ENCODE measurements at regions not wholly inside any gene's neighbourhood (a gene's known extent, or its start where the extent isn't known, plus 50 kb on each side); places are given as distances from the start of the nearest gene placed in this dataset.
A peak's percentile ranks its signal among the peaks of the same experiment; 100 is the strongest.
"Not testable (repeated sequence)": the region's sequence is repeated elsewhere in the genome, so short reads cannot be mapped to it uniquely, and the experiment has no call there.

DNA sequence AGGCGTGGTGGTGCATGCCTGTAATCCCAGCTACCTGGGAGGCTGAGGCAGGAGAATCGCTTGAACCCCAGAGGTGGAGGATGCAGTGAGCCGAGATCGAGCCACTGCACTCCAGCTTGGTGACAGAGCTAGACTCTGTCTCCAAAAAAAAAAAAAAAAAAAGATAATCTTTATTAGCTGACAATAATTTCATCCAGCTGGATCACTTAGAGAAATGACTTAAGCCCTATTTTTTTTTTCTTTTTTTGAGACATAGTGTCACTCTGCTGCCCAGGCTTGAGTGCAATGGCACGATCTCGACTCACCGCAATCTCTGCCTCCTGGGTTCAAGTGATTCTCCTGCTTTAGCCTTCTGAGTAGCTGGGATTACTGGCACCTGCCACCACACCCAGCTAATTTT lies 51.6 kb upstream of the MAP4K4 start:
- DNase-seq = not testable (repeated sequence)

DNA sequence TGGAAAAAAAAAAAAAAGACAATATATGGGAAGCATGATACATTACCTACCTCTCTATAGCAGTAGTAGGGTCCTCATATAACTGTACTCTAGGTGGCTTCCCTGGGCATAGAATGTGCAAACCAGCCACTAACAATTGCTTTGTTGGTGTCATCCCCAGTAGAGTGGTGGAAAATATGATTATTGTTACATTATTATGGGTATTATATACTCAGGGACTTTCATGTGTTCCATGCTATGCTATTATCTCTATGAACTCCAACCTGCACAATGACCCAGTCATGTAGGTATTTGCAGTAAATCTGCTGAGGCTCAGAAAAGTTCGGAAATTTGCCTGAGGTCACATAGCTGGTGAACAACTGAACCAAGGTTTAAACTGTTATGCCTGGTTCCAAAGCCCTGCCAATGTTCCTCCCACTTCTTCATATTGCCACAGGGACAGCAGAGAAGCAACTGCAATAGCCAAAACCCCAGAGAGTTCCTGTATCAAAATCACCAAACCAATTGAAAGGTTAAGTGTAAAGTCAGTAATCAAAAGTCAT lies 52.6 kb upstream of the MAP4K4 start:
- no peak for DNase-seq

GRCh38 chr2:101643004-101643524 lies 54.4 kb upstream of the MAP4K4 start:
- DNase-seq = no peak

- no peak for DNase-seq
Observed at GRCh38 chr2:101638817-101639605, 58.5 kb upstream of the MAP4K4 start.

GRCh38 chr2:101638181-101638711 lies 59.3 kb upstream of the MAP4K4 start:
- DNase-seq = no peak

DNA sequence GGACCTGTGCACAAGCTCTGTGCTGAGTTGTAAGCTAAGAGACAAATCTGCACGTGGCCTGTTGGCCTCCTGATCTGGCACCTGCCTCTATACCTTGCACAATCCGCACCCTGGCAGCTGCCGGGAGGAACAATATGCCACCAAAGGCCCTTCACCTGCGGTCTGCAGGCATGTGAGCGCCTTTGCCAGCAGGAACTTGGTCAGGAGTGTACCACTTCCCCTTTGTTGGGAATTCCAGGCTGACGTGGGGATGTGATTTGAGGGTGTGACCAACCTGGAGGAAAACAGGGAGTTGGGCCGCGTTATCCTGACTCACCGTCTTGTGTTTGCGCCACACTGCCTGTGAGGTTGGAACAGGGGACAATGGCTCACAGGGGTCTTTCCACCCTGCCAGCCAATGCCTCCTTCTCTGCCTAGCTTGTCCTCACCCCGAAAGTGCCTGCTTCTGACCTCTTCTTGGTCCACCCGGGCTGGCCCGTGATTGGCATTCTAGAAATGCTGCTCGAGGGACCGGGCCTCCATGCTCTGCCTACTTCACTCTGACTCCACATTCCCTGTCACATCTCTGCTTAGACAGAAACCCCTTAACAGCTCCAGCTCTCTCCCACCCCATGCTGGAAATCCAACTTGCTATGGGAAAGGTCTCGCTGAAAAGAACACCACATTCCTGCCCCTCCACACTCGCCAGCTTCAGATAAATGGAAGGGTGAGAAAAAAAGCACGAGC lies 67.1 kb upstream of the MAP4K4 start:
- DNase-seq = no peak

DNA sequence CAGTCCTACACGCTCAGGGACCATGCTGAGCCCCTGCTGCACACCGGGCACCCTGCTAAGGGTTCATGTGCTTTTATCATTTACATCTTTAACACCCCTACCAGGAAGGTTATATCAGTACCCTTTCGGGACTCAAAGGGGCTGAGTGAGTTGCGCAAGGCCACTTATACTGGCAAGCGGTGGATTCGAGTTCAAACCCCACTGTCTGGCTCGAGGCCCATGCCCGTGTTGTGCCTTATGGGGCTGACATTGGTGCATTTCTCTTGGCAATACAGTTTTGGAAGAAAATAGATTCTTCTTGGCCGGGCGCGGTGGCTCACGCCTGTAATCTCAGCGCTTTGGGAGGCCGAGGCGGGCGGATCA lies 69.5 kb upstream of the MAP4K4 start:
- no peak for DNase-seq

DNA sequence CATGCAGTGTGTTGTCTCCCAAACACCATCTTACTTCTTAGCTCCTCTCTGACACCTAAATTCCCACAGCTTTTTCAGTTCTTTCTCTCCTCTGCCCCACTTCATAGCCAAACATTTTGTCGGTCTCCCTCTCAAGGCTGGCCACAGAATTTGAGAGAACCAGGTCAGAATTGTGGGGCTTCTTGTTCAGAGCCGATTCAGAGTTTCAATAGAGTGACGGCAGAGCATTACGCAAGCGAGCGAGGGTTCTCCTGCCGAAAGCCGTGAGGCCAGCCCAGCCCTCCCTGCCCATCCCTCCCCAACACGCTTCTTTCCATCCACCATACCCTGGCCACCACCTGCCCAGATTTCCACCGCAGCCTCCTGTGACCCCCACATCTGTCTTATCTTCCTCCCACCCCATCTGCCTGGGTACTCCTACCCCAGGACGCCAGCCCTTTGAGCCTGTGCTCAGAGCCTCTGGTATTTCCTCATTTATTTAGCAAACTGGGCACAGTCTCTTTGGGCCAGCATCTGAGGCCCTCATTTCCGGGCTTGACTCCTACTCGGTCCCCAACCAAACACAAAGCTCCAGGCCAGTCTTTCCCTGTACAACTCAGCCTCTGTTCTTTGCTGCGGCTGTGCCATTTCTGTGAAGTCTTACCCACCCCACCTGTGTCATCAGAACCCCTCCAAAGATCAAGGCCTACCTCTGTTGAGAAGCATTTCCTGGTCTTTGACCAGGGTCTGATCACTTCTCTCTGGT lies 70.0 kb upstream of the MAP4K4 start:
- no peak for DNase-seq

DNA sequence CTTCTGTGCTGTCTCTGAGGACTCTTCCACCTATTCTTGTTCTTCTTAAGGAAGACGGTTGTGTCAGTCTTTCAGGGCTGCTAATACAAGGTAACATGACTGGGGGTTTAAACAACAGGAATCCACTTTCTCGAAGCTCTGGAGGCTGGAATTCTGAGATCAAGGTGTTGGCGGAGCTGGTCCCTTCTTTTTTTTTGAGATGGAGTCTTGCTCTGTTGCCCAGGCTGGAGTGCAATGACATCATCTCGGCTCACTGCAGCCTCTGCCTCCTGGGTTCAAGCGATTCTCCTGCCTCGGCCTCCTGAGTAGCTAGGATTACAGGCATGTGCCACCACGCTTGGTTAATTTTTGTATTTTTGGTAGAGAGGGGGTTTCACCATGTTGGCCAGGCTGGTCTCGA lies 71.7 kb upstream of the MAP4K4 start:
- DNase-seq = not testable (repeated sequence)

DNA sequence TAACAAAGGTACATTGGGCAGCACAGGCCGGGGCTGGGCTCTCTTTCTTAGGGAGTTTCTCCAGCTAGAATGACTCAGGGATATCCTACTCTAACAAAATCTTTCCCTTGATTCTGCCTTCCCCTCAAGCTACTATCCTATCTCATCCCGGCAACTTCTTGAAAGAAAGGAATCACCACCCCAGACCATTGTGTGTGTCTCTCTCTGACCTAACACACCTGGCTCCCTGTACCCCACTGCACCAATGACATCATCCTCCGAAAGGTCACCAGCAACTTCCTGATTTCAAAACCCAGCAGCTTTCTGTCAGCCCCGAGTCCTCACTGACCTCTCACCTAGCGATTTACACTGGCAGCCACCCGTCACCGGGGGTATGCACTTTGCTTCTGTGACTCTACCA lies 72.1 kb upstream of the MAP4K4 start:
- DNase-seq = no peak

GRCh38 chr2:101624706-101625332 lies 72.7 kb upstream of the MAP4K4 start:
- no peak for DNase-seq

DNA sequence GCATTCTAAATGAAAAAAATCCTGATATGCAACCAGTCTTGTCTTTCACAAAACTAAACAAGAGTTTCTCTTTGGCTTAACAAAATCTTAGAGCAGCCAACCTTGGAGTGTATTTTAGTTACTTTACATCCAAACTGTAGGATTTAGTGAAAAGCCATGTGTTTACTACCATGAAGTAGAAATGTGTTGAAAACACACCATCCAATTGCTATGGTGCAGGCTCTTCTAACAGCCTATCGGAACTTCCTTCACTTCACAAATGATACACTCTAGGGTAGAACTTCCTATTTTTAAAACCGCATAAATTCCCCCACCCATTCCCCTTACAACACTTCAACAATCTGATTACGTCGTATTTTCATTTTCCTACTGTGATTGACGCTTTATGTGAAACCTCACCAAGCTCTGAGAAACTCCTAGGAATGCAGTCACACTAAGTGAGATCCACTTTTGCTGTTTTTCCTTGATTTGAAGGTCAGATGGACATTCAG lies 74.4 kb upstream of the MAP4K4 start:
- no peak for DNase-seq

GRCh38 chr2:101622210-101623030 lies 75.1 kb upstream of the MAP4K4 start:
- no peak for DNase-seq

- DNase-seq = peak; percentile 11
Observed at GRCh38 chr2:101619191-101619591, 78.3 kb upstream of the MAP4K4 start.

- DNase-seq = no peak
Observed at GRCh38 chr2:101617796-101618195, 79.7 kb upstream of the MAP4K4 start.

- DNase-seq = no peak
Observed at GRCh38 chr2:101617188-101617587, 80.3 kb upstream of the MAP4K4 start.

- no peak for DNase-seq
Observed at GRCh38 chr2:101614127-101614759, 83.3 kb upstream of the MAP4K4 start.

DNA sequence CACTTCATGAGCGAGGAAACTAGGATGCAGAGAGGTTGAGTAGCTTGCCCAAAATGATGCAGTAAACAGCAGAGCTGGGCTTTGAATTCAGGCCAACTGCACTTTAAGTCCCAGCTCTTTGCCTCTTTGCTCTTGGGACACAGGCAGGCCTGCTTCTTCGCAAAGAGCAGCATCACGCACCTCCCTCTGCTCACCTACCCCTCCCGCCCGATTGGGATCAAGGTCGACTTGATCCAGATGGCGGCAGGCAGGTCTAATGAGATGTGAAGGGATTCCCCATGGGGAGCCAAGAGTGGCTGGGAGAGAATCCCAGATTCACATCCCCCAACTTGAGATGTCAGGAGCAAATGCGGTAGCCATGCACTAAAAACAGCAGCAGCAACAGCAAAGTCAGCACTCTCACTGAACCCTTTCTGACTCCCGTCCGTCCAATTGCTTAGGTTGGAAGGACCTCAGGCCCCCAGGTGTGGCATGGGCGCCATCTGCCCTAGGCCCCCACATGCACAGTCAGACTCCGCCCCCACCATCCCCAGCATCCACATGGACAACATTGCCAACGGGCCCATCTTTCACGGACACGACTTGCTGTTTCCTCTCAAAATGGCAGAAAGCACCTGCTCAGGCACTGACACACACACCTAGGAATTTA lies 84.3 kb upstream of the MAP4K4 start:
- no peak for DNase-seq

- DNase-seq = no peak
Observed at GRCh38 chr2:101612019-101612418, 85.5 kb upstream of the MAP4K4 start.

- DNase-seq = no peak
Observed at GRCh38 chr2:101610750-101611315, 86.7 kb upstream of the MAP4K4 start.

Measured in RPMI8226 (cell line).